Fibroblast of skin of right quadriceps (primary cell): ENCODE measurements at regions not wholly inside any gene's neighbourhood (a gene's known extent, or its start where the extent isn't known, plus 50 kb on each side); places are given as distances from the start of the nearest gene placed in this dataset.
"Not testable (repeated sequence)": the region's sequence is repeated elsewhere in the genome, so short reads cannot be mapped to it uniquely, and the experiment has no call there.

Source experiments
- DNase-seq: peaks from one replicate; pipeline ENCODE4 v3.0.0-alpha.2; 2013

DNA sequence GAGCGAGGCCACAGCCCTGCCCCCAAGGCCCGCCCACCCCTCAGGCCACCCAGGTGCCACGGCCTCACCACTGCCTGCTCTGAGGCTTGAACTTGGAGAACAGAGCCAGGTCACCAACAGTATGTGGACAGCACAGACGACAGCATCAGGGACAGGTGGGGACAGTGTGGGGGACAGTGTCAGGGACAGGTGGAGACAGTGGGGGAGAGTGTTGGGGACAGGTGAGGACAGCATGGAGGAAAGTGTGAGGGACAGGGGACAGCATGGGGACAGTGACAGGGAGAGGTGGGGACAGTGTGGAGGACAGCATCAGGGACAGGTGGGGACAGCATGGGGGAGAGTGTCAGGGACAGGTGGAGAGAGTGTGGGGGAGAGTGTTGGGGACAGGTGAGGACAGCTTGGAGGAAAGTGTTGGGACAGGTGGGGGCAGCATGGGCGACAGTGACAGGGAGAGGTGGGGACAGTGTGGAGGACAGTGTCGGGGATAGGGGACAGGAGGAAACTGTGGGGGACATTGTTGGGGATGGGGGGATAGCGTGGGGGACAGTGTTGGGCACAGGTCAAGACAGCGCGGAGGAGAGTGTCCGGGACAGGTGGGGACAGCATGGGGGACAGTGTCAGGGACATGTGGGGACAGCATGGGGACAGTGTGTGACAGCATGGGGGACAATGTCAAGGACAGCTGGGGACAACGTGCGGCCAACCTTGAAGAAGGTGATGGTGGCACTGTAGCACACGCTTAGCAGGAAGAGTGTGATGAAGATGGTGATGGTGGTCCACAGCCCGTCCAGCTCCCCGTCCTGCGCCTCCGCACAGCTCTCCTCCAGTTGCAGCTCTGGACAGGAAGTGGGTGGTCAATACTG is 114.9 kb downstream of the TMEM121 start:
- no peak for DNase-seq

DNA sequence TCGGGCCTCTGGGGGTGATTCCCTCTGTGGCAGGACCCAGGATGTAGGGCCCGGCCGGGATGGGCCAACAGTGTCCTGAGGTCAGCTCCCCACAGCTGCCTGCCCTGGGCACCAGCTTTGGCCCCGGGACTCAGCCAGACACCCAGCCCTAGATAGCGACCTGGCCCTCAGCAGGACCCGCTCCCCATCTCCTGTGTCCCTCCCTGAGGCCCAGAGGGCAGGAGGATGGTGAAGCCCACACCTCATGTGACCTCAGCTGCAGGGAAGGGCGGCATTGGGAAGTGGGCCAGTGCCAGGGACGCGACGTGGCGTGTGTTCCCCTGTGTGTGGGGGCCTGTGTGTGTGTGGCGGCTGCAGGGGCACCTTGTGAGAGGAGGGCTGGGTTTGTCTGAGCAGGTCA is 115.6 kb downstream of the TMEM121 start:
- not testable (repeated sequence) for DNase-seq

DNA sequence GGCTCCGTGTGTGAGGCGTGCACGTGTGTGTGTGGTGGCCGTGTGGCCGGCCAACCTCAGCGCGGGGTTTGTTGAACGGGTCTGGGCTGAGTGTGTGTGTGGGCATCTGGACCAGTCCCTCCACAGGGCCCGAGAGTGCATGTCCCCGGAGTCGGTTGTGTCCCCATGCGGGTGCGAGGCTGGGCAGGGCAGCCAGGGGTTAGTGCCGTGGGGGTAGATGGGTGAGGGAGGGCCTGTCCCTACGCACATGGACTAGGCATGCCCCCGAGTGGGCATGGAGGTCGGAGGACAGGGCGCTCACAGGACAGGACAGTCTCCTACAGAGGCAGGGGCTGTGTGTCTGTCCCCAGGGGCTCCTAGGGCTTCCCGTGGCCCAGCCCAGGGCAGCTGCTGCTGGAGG is 116.1 kb downstream of the TMEM121 start:
- not testable (repeated sequence) for DNase-seq

DNA sequence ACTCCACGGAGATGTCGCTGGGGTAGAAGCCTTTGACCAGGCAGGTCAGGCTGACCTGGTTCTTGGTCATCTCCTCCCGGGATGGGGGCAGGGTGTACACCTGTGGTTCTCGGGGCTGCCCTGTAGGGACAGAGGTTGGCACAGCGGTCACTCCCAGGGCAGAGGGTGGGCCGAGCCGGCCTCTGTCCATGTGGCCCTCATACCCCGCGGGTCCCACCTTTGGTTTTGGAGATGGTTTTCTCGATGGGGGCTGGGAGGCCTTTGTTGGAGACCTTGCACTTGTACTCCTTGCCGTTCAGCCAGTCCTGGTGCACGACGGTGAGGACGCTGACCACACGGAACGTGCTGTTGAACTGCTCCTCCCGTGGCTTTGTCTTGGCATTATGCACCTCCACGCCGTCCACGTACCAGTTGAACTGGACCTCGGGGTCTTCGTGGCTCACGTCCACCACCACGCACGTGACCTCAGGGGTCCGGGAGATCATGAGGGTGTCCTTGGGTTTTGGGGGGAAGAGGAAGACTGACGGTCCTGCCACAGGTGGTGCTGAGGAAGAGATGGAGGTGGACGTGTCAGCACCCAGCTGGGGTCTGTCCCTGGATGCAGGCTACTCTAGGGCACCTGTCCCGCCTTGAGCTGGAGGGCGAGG is 117.1 kb downstream of the TMEM121 start:
- DNase-seq = not testable (repeated sequence)

DNA sequence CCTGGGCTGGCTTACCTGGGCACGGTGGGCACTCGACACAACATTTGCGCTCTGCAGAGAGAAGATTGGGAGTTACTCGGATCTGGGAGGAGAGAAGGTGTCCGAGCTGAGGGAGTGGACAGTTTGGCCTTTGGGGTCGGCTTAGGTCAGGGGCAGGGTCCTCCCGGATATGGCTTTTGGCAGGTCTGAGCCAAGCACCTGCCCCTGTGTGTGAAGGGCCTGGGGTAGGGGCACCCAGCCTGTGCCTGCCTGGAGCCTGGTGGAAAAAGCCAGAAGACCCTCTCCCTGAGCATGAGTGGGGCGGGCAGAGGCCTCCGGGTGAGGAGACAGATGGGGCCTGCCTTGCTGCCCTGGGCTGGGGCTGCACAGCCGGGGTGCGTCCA is 117.7 kb downstream of the TMEM121 start:
- not testable (repeated sequence) for DNase-seq

DNA sequence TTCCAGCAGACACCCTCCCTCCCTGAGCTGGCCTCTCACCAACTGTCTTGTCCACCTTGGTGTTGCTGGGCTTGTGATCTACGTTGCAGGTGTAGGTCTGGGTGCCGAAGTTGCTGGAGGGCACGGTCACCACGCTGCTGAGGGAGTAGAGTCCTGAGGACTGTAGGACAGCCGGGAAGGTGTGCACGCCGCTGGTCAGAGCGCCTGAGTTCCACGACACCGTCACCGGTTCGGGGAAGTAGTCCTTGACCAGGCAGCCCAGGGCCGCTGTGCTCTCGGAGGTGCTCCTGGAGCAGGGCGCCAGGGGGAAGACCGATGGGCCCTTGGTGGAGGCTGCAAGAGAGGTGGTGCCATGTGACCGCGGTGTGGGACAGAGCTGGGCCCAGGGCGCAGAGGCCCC is 118.1 kb downstream of the TMEM121 start:
- not testable (repeated sequence) for DNase-seq

DNA sequence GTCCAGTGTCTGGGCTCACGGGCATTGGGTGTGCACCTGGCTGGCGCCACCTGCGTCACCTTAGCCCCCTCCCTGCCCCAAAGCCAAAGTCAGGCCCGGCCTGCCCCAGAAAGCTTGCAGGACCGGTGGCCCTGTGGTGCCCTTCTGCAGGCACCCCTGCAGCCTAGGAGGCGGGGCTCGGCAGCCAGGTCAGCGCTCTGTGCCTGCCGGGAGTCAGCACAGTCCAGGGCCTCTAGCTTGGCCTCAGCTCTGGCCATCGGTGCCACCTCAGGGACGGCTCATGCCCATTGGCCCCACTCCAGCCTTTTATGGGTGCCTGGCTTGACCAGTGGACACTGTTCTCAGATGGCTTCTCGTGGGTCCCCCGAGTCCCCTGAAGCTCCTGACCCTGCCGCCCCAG is 118.5 kb downstream of the TMEM121 start:
- not testable (repeated sequence) for DNase-seq

DNA sequence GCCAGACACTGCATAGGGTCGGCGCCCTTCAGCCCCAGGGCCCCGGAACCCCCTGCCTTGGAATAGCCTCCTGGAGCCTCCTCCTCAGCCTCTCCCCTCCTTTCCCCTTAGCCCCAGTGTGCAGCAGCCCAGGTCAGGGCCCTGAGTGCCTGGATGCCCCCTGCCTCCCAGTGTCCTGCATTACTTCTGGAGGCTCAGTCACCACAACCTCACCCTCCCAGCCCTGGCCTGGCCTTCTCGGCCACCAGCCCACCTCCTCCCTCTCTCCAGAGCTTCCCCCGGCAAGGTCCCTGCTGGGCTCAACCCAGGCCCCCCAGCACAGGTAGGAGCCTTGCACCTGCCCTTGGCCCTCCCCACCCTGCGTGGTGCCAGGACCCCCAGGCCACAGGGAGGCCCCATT is 119.0 kb downstream of the TMEM121 start:
- not testable (repeated sequence) for DNase-seq

DNA sequence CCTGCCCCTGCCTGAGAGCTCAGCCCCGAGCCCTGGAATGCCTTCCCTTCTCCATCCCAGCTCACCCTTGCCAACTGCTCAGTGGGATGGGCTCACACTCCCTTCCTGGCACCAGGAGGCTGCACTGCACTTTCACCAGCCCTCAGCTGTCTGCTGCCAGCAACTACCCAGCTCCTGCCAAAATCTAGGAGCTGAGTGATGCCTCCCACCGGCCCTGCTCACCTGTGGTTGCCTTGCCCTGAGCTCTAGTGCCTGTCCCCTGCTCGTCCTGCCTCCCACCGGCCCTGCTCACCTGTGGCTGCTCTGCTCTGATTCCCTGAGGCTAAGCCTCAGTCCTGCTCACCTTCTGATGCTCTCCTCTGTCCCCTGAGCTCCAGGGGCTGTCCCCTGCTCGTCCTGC is 119.8 kb downstream of the TMEM121 start:
- DNase-seq = no peak

DNA sequence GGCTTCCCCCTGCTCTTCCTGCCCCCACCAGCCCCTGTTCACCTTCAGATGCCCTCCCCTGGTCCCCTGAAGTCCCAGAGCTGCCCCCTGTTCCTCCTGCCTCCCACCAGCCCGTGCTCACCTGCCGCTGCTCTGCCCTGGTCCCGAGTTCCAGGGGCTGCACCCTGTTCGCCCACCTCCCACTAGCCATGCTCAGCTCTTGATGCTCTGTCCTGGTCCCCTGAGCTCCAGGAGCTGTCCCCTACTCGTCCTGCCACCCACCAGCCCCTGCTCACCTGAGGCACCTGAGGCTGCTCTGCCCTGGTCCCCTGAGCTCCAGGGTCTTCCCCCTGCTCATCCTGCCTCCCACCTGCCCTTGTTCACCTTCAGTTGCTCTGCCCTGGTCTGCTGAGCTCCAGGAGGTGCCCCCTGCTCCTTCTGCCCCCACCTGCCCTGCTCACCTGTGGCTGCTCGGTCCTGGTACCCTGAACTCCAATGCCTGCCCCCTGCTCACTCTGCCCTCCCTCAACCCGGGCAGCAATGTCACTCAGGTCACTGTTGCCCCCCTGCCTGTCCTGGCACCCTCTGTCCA is 120.4 kb downstream of the TMEM121 start:
- DNase-seq = not testable (repeated sequence)

DNA sequence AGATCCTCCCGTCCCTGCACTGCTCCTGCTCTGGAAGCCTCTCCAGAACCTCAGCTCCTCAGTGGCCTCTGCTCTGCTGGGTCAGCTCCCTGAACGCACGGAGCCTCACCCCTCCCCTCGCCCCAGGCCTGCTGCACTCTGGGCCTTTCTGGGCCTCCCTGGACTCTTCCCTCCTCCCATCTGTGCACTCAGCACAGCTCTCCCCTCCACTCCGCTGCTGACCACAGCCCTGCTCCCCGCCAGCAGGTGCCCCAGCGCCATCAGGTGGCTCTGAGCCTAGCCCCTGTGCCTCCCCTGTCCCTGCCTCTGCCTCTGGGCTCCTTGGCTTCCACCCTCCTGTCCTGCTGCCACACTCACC is 121.0 kb downstream of the TMEM121 start:
- not testable (repeated sequence) for DNase-seq

DNA sequence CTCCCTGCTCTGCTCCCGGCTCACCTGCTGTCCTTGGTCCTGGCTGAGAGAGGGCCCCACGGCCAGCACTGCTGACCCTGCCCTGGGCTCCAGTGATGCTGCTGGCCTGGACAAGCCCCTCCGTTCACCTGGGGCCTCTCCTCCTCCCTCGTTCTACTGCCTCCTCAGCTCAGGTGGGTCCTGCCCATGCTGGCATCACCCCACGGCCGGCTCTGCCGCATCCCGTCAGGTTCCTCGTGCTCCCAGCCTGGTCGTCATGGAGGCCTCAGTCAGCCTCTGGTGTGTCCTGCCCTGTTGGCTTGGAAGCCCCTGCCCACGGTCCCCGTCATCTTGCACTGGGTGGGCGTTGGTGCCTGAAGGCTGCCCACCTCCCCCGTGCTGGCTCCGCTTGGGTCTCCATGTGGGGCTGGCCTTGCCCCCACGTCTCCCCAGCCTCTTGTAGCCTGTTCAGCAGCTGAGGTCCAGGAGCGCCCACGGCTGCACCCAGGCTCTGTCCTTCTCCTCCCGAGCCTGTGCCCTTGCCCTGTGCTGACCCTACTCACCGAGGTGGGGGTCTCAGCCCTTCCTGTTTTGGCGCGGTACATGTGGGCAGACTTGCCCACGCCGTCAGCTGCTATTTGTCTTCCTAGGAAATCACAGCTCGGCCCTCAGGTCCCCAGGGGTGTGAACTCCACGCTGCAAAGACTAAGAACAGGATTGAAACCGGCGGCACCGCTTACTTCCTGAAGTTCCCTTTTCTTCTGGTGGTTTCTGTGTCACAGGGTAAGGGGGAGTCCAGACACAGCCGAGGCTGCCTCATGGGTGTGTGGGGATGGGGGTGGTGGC is 121.6 kb downstream of the TMEM121 start:
- DNase-seq = no peak

DNA sequence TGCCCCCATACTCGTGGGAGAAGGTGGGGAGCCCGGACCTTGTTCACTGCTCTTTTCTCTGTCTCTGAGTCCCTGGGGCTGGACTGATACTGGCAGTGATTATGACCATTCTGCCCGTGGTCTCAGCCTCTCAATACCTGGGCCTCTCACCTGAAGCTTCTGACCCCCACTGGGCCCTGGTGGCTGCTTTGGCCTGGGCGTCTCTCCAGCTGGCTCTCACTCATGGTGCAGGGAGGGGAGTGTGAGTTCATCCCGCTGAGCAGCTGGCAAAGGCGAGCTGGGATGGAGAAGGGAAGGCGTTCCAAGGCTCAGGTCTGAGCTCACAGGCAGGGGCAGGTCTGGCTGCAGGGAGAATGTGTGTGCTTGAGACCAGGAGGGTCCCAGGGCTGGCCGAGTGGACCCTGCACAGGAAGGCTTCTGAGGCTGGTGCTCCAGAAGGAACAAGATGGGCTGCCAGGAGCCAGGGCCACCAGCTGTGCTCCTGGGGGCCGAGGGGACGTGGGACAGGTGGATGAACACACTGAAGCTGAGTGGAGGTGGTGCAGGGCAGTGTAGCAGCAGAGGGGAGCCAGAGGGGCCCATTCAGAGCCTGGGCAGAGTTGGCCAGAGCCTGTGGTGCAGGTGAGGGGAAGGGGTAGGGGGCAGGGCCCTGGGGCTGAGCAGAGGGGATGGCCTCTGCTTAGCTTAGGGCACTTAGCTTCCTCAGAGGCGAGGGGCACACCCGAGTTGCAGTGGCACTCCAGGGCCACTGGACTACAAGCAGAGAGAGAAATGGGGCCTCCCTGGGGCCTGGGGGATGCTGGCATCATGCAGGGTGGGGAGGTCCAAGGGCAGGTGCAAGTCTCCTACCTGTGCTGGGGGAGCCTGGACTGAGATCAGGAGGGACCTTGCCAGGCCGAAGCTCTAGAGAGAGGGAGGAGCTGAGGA is 122.5 kb downstream of the TMEM121 start:
- not testable (repeated sequence) for DNase-seq

DNA sequence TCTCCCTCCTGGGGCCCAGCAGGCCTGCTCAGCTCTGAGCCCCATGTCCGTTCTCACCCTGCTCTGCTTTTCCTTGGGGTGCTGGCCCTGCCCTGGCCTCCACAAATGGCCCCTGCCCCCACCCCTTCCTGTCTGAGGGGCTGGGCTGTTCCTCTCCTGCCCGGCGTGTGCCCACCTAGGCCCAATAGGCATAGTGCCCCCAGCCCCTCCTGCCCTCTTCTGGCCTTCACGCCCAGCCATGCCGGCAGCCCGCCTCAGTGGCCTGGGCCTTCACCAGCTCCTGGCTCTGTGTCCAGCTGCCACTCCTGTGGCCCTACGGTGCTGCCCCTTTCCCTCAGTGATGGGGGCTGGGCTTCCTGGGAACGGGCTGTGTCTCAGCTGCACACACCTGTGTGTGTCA is 125.9 kb downstream of the TMEM121 start:
- not testable (repeated sequence) for DNase-seq

DNA sequence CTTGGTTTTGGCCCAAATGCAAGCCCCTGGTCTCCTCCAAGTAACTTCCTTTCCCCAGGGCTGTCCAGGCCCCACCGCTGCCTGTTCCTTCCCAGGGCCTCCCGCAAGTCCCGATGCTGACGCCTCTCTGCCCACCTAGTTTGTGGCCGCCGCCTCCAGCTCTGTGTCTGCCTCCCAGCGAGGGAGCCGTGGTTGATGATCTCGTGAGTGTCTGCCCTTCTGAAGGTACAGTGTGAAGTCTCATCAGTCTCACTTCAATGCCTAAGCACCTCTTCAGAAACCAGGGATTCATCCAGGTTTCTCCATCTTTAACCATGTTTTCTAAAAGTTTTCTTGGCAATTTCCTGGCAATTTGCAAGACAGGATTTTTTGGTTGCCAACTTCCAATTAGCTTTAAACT is 127.5 kb downstream of the TMEM121 start:
- DNase-seq = not testable (repeated sequence)

DNA sequence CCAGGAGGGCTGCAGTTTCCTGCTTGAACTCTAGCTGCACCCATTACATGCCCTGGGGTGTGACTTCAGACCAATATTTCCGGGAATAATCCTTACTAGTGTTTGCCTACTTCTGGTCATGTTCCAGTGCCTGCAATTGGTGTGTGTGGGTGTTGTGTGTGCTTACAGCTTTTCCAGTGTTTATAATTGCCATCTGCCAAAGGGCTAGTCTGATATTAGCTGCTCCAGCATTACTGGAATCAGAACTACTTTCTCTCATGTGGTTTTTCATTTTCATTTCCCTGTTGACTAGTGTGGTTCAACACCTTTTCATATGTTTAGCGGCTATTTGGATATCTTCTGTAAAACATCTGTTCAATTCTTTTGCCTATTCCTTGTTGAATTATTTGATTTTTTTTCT is 132.9 kb downstream of the TMEM121 start:
- not testable (repeated sequence) for DNase-seq

DNA sequence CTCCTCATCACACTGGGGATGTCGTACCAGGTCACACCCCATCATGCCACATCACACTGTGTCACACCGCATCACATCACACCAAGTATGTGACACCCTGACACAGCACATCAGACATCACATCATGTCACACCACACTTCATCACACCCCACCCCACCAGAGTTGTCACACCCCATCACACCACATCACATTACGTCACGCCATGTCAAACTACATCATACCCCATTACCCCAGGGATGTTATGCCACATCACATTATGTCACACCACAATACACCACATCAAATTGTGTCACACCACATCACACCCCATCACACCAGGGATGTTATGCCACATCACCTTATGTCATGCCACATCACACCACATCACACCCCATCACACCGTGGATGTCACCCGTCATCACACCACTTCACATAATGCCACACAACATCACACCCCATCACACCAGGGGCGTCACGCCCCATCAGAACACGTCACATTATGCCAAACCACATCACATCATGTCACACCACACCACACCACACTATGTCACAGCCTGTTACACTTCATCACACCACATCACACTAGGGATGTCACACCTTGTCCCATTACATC is 133.6 kb downstream of the TMEM121 start:
- no peak for DNase-seq

DNA sequence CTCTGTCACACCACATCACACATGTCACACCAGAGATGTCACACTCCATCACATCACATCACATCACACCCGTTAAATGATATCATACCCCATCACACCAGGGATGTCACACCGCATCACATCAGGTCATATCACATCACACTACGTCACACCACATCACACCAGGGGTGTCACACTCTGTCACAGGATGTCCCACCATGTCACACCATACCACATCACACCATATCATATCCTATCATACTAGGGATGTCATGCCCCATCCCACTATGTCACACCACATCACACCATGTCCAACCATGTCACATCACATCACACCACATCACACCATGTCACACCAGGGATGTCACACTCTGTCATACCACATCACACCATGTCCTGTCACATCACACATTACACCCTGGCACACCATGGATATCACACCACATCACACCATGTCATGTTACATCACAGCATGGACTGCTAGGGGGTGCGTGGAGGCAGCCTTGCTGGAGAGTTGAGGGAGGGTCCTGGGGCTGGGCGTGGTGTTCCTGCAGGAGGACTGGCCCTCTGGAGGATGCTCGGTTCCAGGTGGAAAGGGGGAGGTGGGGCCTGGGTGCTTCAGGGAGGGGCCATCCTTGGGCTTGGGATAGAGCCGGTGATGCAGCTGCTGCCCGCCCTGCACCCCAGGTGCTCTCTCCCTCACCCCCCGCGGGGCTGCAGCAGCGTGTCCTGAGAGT is 134.6 kb downstream of the TMEM121 start:
- no peak for DNase-seq

DNA sequence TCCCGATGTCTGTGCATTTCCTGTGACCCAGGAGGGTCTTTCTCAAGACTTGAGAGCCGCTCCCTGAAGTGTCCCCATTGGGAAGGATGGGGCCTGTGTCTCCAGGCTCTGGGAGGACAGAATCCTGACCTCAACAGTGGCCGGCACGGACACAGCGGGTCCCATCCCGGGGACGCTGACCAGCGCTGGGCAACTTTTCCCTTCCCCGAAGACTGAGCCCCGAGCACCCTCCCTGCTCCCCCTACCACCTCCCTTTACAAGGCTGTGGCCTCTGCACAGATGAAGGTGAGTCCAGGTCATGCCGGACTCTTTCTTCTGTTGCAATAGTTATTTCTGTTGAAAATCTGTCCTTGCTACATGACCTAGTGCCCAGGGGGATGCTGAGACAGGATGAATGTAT is 135.7 kb downstream of the TMEM121 start:
- not testable (repeated sequence) for DNase-seq

DNA sequence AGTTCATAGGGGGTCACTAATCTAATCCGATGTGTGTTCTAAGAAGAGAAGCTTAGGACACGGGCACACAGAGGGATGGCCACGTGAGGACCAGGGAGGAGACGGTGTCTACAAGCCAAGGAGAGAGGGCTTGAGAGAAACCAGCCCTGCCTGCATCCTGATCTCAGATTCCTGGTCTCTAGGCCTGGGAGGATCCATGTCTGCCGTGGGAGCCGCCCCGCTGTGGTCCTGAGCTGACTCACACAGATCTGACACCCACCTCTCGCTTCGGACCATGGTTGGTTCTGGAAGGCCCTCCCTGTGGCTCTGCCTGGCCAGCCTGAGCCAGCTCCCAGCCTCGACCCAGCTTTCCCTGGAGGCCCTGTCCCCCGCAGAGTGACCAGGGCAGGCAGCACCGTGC is 136.2 kb downstream of the TMEM121 start:
- not testable (repeated sequence) for DNase-seq

DNA sequence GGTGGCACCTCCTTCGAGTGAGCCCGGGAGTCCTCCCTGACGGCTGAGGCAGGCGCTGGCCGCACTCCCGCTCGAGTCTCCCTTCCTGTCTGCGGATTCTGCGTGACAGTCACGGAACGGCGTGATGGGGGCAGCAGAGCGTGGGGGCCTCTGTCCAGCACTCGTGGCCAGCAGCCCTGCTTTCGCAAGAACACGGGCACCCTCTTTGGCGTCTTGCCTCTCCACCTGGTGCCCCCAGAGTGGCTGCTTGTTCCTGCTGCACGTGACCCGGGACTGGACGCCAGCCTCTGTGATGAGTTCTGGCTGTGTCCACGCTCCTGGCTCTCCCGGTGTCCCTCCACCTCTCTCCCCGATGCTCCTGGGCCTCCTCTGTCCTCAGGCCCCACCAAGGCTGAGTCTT is 136.9 kb downstream of the TMEM121 start:
- not testable (repeated sequence) for DNase-seq
